PC-3 (cell line): ENCODE measurements at regions not wholly inside any gene's neighbourhood (a gene's known extent, or its start where the extent isn't known, plus 50 kb on each side); places are given as distances from the start of the nearest gene placed in this dataset.

ENCODE experiments used
- ATAC-seq: fragments of 200-7000 bp; cut with Tn5 transposase; 2 replicates; pipeline ENCODE4 v1.9.1; 2020; ENCODE audit warnings: mild to moderate bottlenecking, moderate library complexity
- BruUV-seq: library from RNA; stranded (reverse); fragments of 400-500 nt; replicated peaks from 2 replicates; lab custom pipeline; 2021; lab: Mats Ljungman, UMichigan
- CTCF ChIA-PET: fragments of 300-600 bp; sonication (Branson Sonifier 250); formaldehyde crosslinking; loops from one replicate; lab custom pipeline; 2022; ENCODE audit warnings: antibody characterized with exemption; lab: Charles Lee
- POLR2A ChIA-PET: fragments of 300-600 bp; sonication (Branson Sonifier 250); formaldehyde crosslinking; loops from one replicate; lab custom pipeline; 2022; ENCODE audit warnings: antibody characterized with exemption; ENCODE audit not compliant: unreplicated experiment; lab: Charles Lee
- DNase-seq: peaks from one replicate; pipeline ENCODE4 v3.0.0-alpha.2; 2015
- H2AFZ ChIP-seq: fragments of 300-600 bp; sonication (generic); 2 replicates; pipeline ENCODE4 v1.6.0; 2016; ENCODE audit warnings: antibody characterized with exemption, low read length
- H3F3A ChIP-seq: fragments of 300-600 bp; sonication (generic); one replicate; pipeline ENCODE4 v1.6.0; 2017; ENCODE audit warnings: antibody characterized with exemption, low read length, control low read depth, mild to moderate bottlenecking; ENCODE audit not compliant: unreplicated experiment
- H3K27ac ChIP-seq: fragments of 300-600 bp; sonication (generic); 2 replicates; pipeline ENCODE4 v1.5.1; 2016; ENCODE audit warnings: mild to moderate bottlenecking, low read length
- H3K27me3 ChIP-seq: fragments of 300-600 bp; sonication (generic); 2 replicates; pipeline ENCODE4 v1.6.1; 2016; ENCODE audit warnings: low read length, mixed read lengths
- H3K36me3 ChIP-seq: fragments of 300-600 bp; sonication (generic); 2 replicates; pipeline ENCODE4 v1.6.1; 2016; ENCODE audit warnings: low read depth, mixed run types, low read length, mixed read lengths
- H3K4me1 ChIP-seq: fragments of 300-600 bp; sonication (generic); 2 replicates; pipeline ENCODE4 v1.5.1; 2016; ENCODE audit warnings: low read length; ENCODE audit not compliant: insufficient read depth
- H3K4me2 ChIP-seq: fragments of 300-600 bp; sonication (generic); 2 replicates; pipeline ENCODE4 v1.6.0; 2016; ENCODE audit warnings: low read length
- H3K4me3 ChIP-seq: fragments of 300-600 bp; sonication (generic); 2 replicates; pipeline ENCODE4 v1.5.1; 2016; ENCODE audit warnings: mild to moderate bottlenecking, low read length, mixed read lengths
- H3K79me2 ChIP-seq: fragments of 300-600 bp; sonication (generic); 2 replicates; pipeline ENCODE4 v1.6.1; 2017; ENCODE audit warnings: low read length, mixed read lengths
- H3K9ac ChIP-seq: fragments of 300-600 bp; sonication (generic); 2 replicates; pipeline ENCODE4 v1.6.0; 2016; ENCODE audit warnings: mild to moderate bottlenecking, low read length
- H3K9me2 ChIP-seq: fragments of 300-600 bp; sonication (generic); replicated peaks from 2 replicates; pipeline ENCODE4 v1.6.1; 2016; ENCODE audit warnings: mixed run types, low read length, mixed read lengths
- H3K9me3 ChIP-seq: fragments of 300-600 bp; sonication (generic); 2 replicates; pipeline ENCODE4 v1.6.1; 2016; ENCODE audit warnings: low read length, mixed read lengths
- H4K20me1 ChIP-seq: fragments of 300-600 bp; sonication (generic); 2 replicates; pipeline ENCODE4 v1.6.1; 2016; ENCODE audit warnings: low read length, mixed read lengths
- CTCF ChIP-seq: fragments of 300-600 bp; sonication (generic); conservative IDR thresholded peaks from 2 replicates; pipeline ENCODE4 v1.5.1; 2017; ENCODE audit warnings: antibody characterized with exemption, low read depth, mild to moderate bottlenecking, low read length
- EZH2 ChIP-seq: fragments of 300-600 bp; sonication (generic); IDR thresholded peaks from one replicate; pipeline ENCODE4 v1.6.1; 2017; ENCODE audit warnings: antibody characterized with exemption, mild to moderate bottlenecking, low read length; ENCODE audit not compliant: unreplicated experiment
- EZH2phosphoT487 ChIP-seq: fragments of 300-600 bp; sonication (generic); IDR thresholded peaks from 2 replicates; pipeline ENCODE4 v1.6.1; 2018; ENCODE audit warnings: mild to moderate bottlenecking, antibody characterized with exemption, low read length, borderline replicate concordance
- intact Hi-C: fragments of 100-400 bp; cut with micrococcal nuclease; formaldehyde crosslinking; loops from 2 replicates; pipeline ENCODE4 v1.9.0; 2023

GRCh38 chr4:160485071-160485687, 1382.3 kb downstream of the RAPGEF2 start:
- intact Hi-C loops, result no loop called here
- DNase-seq (no peak), ATAC-seq (no peak)
- BruUV-seq, result no TSS peak
- H3K27ac ChIP-seq, result no peak overlapping the region
- no peak overlapping the region for H3K4me3 ChIP-seq
- H3K9me2 ChIP-seq, result no peaks in the 10 kb centered on the region
- TF ChIP-seq EZH2phosphoT487 (no peak), EZH2 (no peak), CTCF (no peak)
- no peak overlapping the region for H2AFZ ChIP-seq
- H3K79me2 ChIP-seq, result no peaks in the 10 kb centered on the region
- H3K9me3 ChIP-seq, result no peaks in the 10 kb centered on the region
- no peaks in the 10 kb centered on the region for H3K36me3 ChIP-seq
- no peak overlapping the region for H3K9ac ChIP-seq
- H3K27me3 ChIP-seq, result no peaks in the 10 kb centered on the region
- no peak overlapping the region for H3K4me2 ChIP-seq
- POLR2A ChIA-PET, result no interaction called here
- no peaks in the 10 kb centered on the region for H3K4me1 ChIP-seq
- CTCF ChIA-PET, result interaction anchor here (0.7 kb wide), 1 partner anchor 37 kb away, joined by 3 read pairs; no protein-coding TSS in a partner anchor
- no peaks in the 10 kb centered on the region for H3F3A ChIP-seq
- no peaks in the 10 kb centered on the region for H4K20me1 ChIP-seq

GRCh38 chr4:160492181-160492580, 1389.3 kb downstream of the RAPGEF2 start:
- Histone ChIP-seq H3K27me3 (no peaks in the 10 kb centered on the region), H4K20me1 (no peaks in the 10 kb centered on the region), H3K4me2 (no peak overlapping the region), H3F3A (no peaks in the 10 kb centered on the region), H2AFZ (no peak overlapping the region), H3K79me2 (no peaks in the 10 kb centered on the region), H3K27ac (no peak overlapping the region), H3K9ac (no peak overlapping the region), H3K9me2 (no peaks in the 10 kb centered on the region), H3K4me3 (no peak overlapping the region), H3K9me3 (no peaks in the 10 kb centered on the region), H3K4me1 (no peaks in the 10 kb centered on the region), H3K36me3 (no peaks in the 10 kb centered on the region)
- DNase-seq (no peak), ATAC-seq (no peak)
- intact Hi-C loops, result no loop called here
- TF ChIP-seq EZH2phosphoT487 (no peak), EZH2 (no peak), CTCF (no peak)
- POLR2A ChIA-PET, result no interaction called here
- no TSS peak for BruUV-seq
- CTCF ChIA-PET, result no interaction called here

- H3K9ac ChIP-seq, result no peak overlapping the region
- intact Hi-C loops, result no loop called here
- no peak overlapping the region for H3K4me3 ChIP-seq
- H3K79me2 ChIP-seq, result no peaks in the 10 kb centered on the region
- no peaks in the 10 kb centered on the region for H4K20me1 ChIP-seq
- H3K27ac ChIP-seq, result no peak overlapping the region
- H3K27me3 ChIP-seq, result no peaks in the 10 kb centered on the region
- no peaks in the 10 kb centered on the region for H3F3A ChIP-seq
- BruUV-seq, result no TSS peak
- H2AFZ ChIP-seq, result no peak overlapping the region
- H3K4me1 ChIP-seq, result no peaks in the 10 kb centered on the region
- H3K9me3 ChIP-seq, result no peaks in the 10 kb centered on the region
- TF ChIP-seq EZH2 (no peak), EZH2phosphoT487 (no peak), CTCF (no peak)
- no peak for DNase-seq
- no peaks in the 10 kb centered on the region for H3K36me3 ChIP-seq
- CTCF ChIA-PET, result no interaction called here
- H3K4me2 ChIP-seq, result no peak overlapping the region
- POLR2A ChIA-PET, result no interaction called here
- ATAC-seq, result no peak
- H3K9me2 ChIP-seq, result no peaks in the 10 kb centered on the region
These were observed 1390.3 kb downstream of the RAPGEF2 start for GRCh38 chr4:160493206-160493605.
